ENCODE measurements at regions not wholly inside any gene's neighbourhood (a gene's known extent, or its start where the extent isn't known, plus 50 kb on each side); places are given as distances from the start of the nearest gene placed in this dataset.

GRCh38 chr16:35377142-35377541 lies 1917.7 kb downstream of the TP53TG3F start:
- TF ChIP-seq, protein P1, sequence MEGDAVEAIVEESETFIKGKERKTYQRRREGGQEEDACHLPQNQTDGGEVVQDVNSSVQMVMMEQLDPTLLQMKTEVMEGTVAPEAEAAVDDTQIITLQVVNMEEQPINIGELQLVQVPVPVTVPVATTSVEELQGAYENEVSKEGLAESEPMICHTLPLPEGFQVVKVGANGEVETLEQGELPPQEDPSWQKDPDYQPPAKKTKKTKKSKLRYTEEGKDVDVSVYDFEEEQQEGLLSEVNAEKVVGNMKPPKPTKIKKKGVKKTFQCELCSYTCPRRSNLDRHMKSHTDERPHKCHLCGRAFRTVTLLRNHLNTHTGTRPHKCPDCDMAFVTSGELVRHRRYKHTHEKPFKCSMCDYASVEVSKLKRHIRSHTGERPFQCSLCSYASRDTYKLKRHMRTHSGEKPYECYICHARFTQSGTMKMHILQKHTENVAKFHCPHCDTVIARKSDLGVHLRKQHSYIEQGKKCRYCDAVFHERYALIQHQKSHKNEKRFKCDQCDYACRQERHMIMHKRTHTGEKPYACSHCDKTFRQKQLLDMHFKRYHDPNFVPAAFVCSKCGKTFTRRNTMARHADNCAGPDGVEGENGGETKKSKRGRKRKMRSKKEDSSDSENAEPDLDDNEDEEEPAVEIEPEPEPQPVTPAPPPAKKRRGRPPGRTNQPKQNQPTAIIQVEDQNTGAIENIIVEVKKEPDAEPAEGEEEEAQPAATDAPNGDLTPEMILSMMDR (IDR thresholded peaks at IDR 0.05; ENCODE audit: low read depth, low read length) = no peak
- TF ChIP-seq POLR2A (IDR thresholded peaks at IDR 0.05; ENCODE audit: extremely low read depth, insufficient read length) (no peak), MAX (IDR thresholded peaks at IDR 0.05; ENCODE audit: low read depth, low read length) (no peak), MYC (IDR thresholded peaks at IDR 0.05; ENCODE audit: low read depth, low read length) (no peak)

Data from NB4 (cell line).